ENCODE measurements at regions not wholly inside any gene's neighbourhood (a gene's known extent, or its start where the extent isn't known, plus 50 kb on each side); places are given as distances from the start of the nearest gene placed in this dataset.

DNA sequence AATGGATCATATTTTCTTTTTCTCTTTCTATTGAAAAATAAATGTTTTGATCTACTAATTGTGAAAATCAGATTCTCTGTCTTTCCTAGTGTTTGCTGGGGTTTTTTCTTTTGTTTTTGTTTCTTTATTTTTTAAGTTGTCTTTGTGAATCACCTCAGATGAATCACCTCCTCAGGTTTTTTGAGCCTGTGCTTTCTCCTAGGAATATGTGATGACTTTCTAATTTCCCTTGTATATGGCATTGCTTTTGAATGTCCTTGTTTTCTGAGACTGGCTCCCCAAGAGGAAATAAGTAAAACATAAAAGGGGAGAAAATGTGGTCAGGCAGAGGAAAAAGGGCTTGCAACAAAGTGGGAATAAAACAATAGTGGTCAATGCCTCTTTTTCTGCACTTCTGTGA lies 750.0 kb downstream of the ZPLD1 start:
- TF ChIP-seq, protein P1, sequence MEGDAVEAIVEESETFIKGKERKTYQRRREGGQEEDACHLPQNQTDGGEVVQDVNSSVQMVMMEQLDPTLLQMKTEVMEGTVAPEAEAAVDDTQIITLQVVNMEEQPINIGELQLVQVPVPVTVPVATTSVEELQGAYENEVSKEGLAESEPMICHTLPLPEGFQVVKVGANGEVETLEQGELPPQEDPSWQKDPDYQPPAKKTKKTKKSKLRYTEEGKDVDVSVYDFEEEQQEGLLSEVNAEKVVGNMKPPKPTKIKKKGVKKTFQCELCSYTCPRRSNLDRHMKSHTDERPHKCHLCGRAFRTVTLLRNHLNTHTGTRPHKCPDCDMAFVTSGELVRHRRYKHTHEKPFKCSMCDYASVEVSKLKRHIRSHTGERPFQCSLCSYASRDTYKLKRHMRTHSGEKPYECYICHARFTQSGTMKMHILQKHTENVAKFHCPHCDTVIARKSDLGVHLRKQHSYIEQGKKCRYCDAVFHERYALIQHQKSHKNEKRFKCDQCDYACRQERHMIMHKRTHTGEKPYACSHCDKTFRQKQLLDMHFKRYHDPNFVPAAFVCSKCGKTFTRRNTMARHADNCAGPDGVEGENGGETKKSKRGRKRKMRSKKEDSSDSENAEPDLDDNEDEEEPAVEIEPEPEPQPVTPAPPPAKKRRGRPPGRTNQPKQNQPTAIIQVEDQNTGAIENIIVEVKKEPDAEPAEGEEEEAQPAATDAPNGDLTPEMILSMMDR (IDR thresholded peaks at IDR 0.05; ENCODE audit: insufficient read depth, low read length), result no peak
- TF ChIP-seq GABPA (IDR thresholded peaks at IDR 0.05; ENCODE audit: low read depth), result no peak

All from HL-60 (cell line).